K562 (cell line): ENCODE measurements at regions not wholly inside any gene's neighbourhood (a gene's known extent, or its start where the extent isn't known, plus 50 kb on each side); places are given as distances from the start of the nearest gene placed in this dataset.

Experiments used
- ATAC-seq: fragments of 200-7000 bp; cut with Tn5 transposase; 3 replicates; pipeline ENCODE4 v1.9.1; 2020; ENCODE audit warnings: moderate library complexity
- BruUV-seq: library from RNA; stranded (reverse); fragments of 400-500 nt; replicated peaks from 2 replicates; lab custom pipeline; 2021; lab: Mats Ljungman, UMichigan
- CTCF ChIA-PET: fragments of 300-600 bp; formaldehyde crosslinking; extraction: SDS; loops from one replicate; lab custom pipeline; 2021; ENCODE audit warnings: low intra/inter-chr PET ratio; lab: Yijun Ruan, JAX
- POLR2A ChIA-PET: fragments of 300-600, 350-650 bp; sonication (Branson Sonifier 250); formaldehyde crosslinking; extraction: SDS; loops from one replicate; lab custom pipeline; 2021; ENCODE audit warnings: antibody characterized with exemption, inconsistent platforms; lab: Yijun Ruan, JAX
- DNase-seq, 4 experiments: peaks; one replicate each; pipeline versions ENCODE4 v3.0.0 to v3.0.0-alpha.2; 2011 to 2018; ENCODE audit warnings: low spot score in 3 of 4, mixed read lengths in 3 of 4; ENCODE audit errors: extremely low read depth in 1 of 4
- FAIRE-seq: peaks from 2 replicates; lab custom pipeline; 2011; peaks lifted over from hg19 to GRCh38; lab: Jason Lieb, UNC
- H2AFZ ChIP-seq: 2 replicates; pipeline ENCODE4 v1.6.0; 2011; ENCODE audit warnings: low read depth, low read length, control low read depth, inconsistent platforms
- H3K27ac ChIP-seq: fragments of 200-600 bp; 3 replicates; pipeline ENCODE4 v1.8.0; 2011; ENCODE audit warnings: low read depth, mild to moderate bottlenecking, control low read depth, inconsistent platforms, low read length, moderate library complexity, mixed read lengths; ENCODE audit errors: extremely low read depth
- H3K27me3 ChIP-seq, 2 experiments: fragments of 300-600 bp in 1 of 2; 2 replicates in 1 of 2; 3 replicates in 1 of 2; pipeline versions ENCODE4 v1.6.0 to v1.8.0; 2011; ENCODE audit warnings: inconsistent platforms in 2 of 2, low read length in 2 of 2, mild to moderate bottlenecking in 1 of 2, mixed read lengths in 1 of 2, moderate library complexity in 1 of 2; ENCODE audit not compliant: control insufficient read depth in 2 of 2, insufficient read depth in 2 of 2
- H3K36me3 ChIP-seq: fragments of 300-600 bp; 3 replicates; pipeline ENCODE4 v1.8.0; 2011; ENCODE audit warnings: mild to moderate bottlenecking, low read length, inconsistent platforms; ENCODE audit not compliant: control insufficient read depth, insufficient read depth
- H3K4me1 ChIP-seq, 2 experiments: fragments of 200-600 bp in 1 of 2; replicated peaks in 1 of 2; 2 replicates in 1 of 2; 3 replicates in 1 of 2; pipeline versions ENCODE4 v1.5.1 to v1.8.0; 2011; ENCODE audit warnings: inconsistent platforms in 2 of 2, low read length in 2 of 2, mild to moderate bottlenecking in 1 of 2, mixed read lengths in 1 of 2, moderate library complexity in 1 of 2; ENCODE audit not compliant: control insufficient read depth in 2 of 2, insufficient read depth in 2 of 2
- H3K4me2 ChIP-seq: 2 replicates; pipeline ENCODE4 v1.6.1; 2011; ENCODE audit warnings: low read length, control low read depth, inconsistent platforms, mixed read lengths; ENCODE audit not compliant: insufficient read depth
- H3K4me3 ChIP-seq: fragments of 200-600 bp; sonication (generic), shearing (Covaris generic); 2 replicates; pipeline ENCODE4 v1.5.1; 2016; ENCODE audit warnings: control low read depth, inconsistent platforms
- H3K79me2 ChIP-seq: fragments of 200-600 bp; 3 replicates; pipeline ENCODE4 v1.8.0; 2011; ENCODE audit warnings: low read length, inconsistent platforms; ENCODE audit not compliant: control insufficient read depth, insufficient read depth
- H3K9ac ChIP-seq, 2 experiments: 2 replicates each; pipeline versions ENCODE4 v1.6.0 to v1.6.1; 2011; ENCODE audit warnings: low read depth in 2 of 2, low read length in 2 of 2, control low read depth in 1 of 2, inconsistent platforms in 1 of 2, mild to moderate bottlenecking in 1 of 2, mixed read lengths in 1 of 2; ENCODE audit not compliant: insufficient read depth in 1 of 2
- H3K9me1 ChIP-seq: one replicate; pipeline ENCODE4 v1.6.0; 2011; ENCODE audit warnings: inconsistent platforms, mild to moderate bottlenecking, low read length, moderate library complexity; ENCODE audit not compliant: control insufficient read depth, insufficient read depth
- H3K9me3 ChIP-seq: replicated peaks from 2 replicates; pipeline ENCODE4 v1.5.1; 2011; ENCODE audit warnings: low read depth, low read length, inconsistent platforms; ENCODE audit not compliant: control insufficient read depth, insufficient read depth
- H4K20me1 ChIP-seq: replicated peaks from 2 replicates; pipeline ENCODE4 v1.6.1; 2011; ENCODE audit warnings: low read length, inconsistent platforms, mixed read lengths; ENCODE audit not compliant: control insufficient read depth, insufficient read depth
- KAT7 ChIP-seq: sonication (generic); formaldehyde crosslinking; IDR thresholded peaks from 2 replicates; pipeline ENCODE4 v1.8.0; 2022; ENCODE audit warnings: missing genetic modification reagents, mild to moderate bottlenecking, borderline replicate concordance
- UBTF ChIP-seq, 2 experiments: IDR thresholded peaks; 2 replicates each; pipeline ENCODE4 v1.6.1; 2012; ENCODE audit warnings: improper control_type of control experiment in 2 of 2, low read depth in 2 of 2, low read length in 2 of 2, borderline replicate concordance in 1 of 2
- ZKSCAN1 ChIP-seq: fragments of 150-350 bp; IDR thresholded peaks from 2 replicates; pipeline ENCODE4 v1.6.1; 2016; ENCODE audit warnings: low read depth, low read length
- ZNF77 ChIP-seq: fragments of 250-450 bp; sonication (Bioruptor Pico); IDR thresholded peaks from 2 replicates; pipeline ENCODE4 v1.5.0; 2020
- WGBS: fragments of 100-300 bp; shearing (Covaris generic); methylation state at CpG from one replicate; pipeline ENCODE4 v1.1.6; 2016; ENCODE audit warnings: low coverage, mixed read lengths; ENCODE audit not compliant: insufficient coverage; ENCODE audit errors: missing lambda C conversion rate; 5-methylcytosine and 5-hydroxymethylcytosine counted together
- in situ Hi-C: fragments of 300-500 bp; cut with MboI; formaldehyde crosslinking; loops from 4 replicates; pipeline ENCODE4 v1.15.0; 2018; ENCODE audit warnings: inconsistent platforms, mixed read lengths
- intact Hi-C: fragments of 100-400 bp; cut with micrococcal nuclease; formaldehyde crosslinking; loops from 2 replicates; pipeline ENCODE4 v1.14.2; 2022
- TF ChIP-seq, protein P1 (sequence below): fragments of 450-650 bp; formaldehyde crosslinking; IDR thresholded peaks from 2 replicates; pipeline ENCODE4 v1.4.0; 2020; ENCODE audit warnings: mild to moderate bottlenecking
- TF ChIP-seq, protein P2 (sequence below): IDR thresholded peaks from 2 replicates; pipeline ENCODE4 v1.6.1; 2011; ENCODE audit warnings: borderline replicate concordance, low read depth, mild to moderate bottlenecking, moderate library complexity, low read length; ENCODE audit not compliant: insufficient read depth, poor library complexity, severe bottlenecking

- POLR2A ChIA-PET, result interaction anchor here (1.0 to 1.2 kb wide), 2 partner anchors 13 to 44 kb away, joined by 3 to 4 read pairs; no protein-coding TSS in a partner anchor
- no peaks in the 10 kb centered on the region for H3K9me1 ChIP-seq
- intact Hi-C loops (loop anchor here (10.0 kb wide), 1 partner anchor 776 kb away; no protein-coding TSS in a partner anchor), in situ Hi-C loops (no loop called here)
- no peaks in the 10 kb centered on the region for H3K36me3 ChIP-seq
- CTCF ChIA-PET, result no interaction called here
- H3K9ac ChIP-seq, result no peak overlapping the region
- H3K4me3 ChIP-seq, result no peak overlapping the region
- WGBS, result 0% methylated on average over 5 of the region's 5 CpGs
- no peak for FAIRE-seq
- ATAC-seq, result no peak
- no peaks in the 10 kb centered on the region for H3K79me2 ChIP-seq
- no TSS peak for BruUV-seq
- no peaks in the 10 kb centered on the region for H3K27me3 ChIP-seq
- no peaks in the 10 kb centered on the region for H4K20me1 ChIP-seq
- no peak for DNase-seq
- H3K27ac ChIP-seq, result no peak overlapping the region
- TF ChIP-seq KAT7 (CRISPR knock-in tag), result no peak
- TF ChIP-seq, protein P1, sequence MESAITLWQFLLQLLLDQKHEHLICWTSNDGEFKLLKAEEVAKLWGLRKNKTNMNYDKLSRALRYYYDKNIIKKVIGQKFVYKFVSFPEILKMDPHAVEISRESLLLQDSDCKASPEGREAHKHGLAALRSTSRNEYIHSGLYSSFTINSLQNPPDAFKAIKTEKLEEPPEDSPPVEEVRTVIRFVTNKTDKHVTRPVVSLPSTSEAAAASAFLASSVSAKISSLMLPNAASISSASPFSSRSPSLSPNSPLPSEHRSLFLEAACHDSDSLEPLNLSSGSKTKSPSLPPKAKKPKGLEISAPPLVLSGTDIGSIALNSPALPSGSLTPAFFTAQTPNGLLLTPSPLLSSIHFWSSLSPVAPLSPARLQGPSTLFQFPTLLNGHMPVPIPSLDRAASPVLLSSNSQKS (CRISPR knock-in tag), result no peak
- TF ChIP-seq, all 486 proteins: peak for 0
- H3K9me3 ChIP-seq, result no peaks in the 10 kb centered on the region
- no peak overlapping the region for H3K4me2 ChIP-seq
- no peak overlapping the region for H2AFZ ChIP-seq
- H3K4me1 ChIP-seq, result no peaks in the 10 kb centered on the region
These were observed 263.8 kb downstream of the MEIS1 start for GRCh38 chr2:66698576-66699239.

- 3% methylated on average over 4 of the region's 4 CpGs for WGBS
- TF ChIP-seq ZNF77, result no peak
- no peak for TF ChIP-seq ZKSCAN1
- TF ChIP-seq, protein P2, sequence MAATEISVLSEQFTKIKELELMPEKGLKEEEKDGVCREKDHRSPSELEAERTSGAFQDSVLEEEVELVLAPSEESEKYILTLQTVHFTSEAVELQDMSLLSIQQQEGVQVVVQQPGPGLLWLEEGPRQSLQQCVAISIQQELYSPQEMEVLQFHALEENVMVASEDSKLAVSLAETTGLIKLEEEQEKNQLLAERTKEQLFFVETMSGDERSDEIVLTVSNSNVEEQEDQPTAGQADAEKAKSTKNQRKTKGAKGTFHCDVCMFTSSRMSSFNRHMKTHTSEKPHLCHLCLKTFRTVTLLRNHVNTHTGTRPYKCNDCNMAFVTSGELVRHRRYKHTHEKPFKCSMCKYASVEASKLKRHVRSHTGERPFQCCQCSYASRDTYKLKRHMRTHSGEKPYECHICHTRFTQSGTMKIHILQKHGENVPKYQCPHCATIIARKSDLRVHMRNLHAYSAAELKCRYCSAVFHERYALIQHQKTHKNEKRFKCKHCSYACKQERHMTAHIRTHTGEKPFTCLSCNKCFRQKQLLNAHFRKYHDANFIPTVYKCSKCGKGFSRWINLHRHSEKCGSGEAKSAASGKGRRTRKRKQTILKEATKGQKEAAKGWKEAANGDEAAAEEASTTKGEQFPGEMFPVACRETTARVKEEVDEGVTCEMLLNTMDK, result no peak
- no peak for TF ChIP-seq UBTF (IDR thresholded peaks at IDR 0.05; ENCODE audit: borderline replicate concordance in 1 of 2, low read depth in 2 of 2, low read length in 2 of 2)
These were observed 264.5 kb downstream of the MEIS1 start for GRCh38 chr2:66699416-66699792.

More at GRCh38 chr2:66699416-66699792, 264.5 kb downstream of the MEIS1 start:
- POLR2A ChIA-PET, result interaction anchor here (1.2 kb wide), 1 partner anchor 13 kb away, joined by 4 read pairs; no protein-coding TSS in a partner anchor
- no TSS peak for BruUV-seq
- H3K4me3 ChIP-seq, result no peak overlapping the region
- FAIRE-seq (no peak), ATAC-seq (no peak), DNase-seq (no peak)
- in situ Hi-C loops (no loop called here), intact Hi-C loops (loop anchor here (10.0 kb wide), 1 partner anchor 775 kb away; no protein-coding TSS in a partner anchor)
- H3K79me2 ChIP-seq, result no peaks in the 10 kb centered on the region
- H3K4me1 ChIP-seq, result no peaks in the 10 kb centered on the region
- no peaks in the 10 kb centered on the region for H3K9me3 ChIP-seq
- CTCF ChIA-PET, result no interaction called here
- H2AFZ ChIP-seq, result no peak overlapping the region
- no peaks in the 10 kb centered on the region for H3K36me3 ChIP-seq
- no peaks in the 10 kb centered on the region for H3K9me1 ChIP-seq
- no peaks in the 10 kb centered on the region for H4K20me1 ChIP-seq
- H3K27me3 ChIP-seq, result no peaks in the 10 kb centered on the region
- H3K9ac ChIP-seq, result no peak overlapping the region
- no peak overlapping the region for H3K4me2 ChIP-seq
- H3K27ac ChIP-seq, result no peak overlapping the region
